ENCODE measurements at regions not wholly inside any gene's neighbourhood (a gene's known extent, or its start where the extent isn't known, plus 50 kb on each side); places are given as distances from the start of the nearest gene placed in this dataset.

GRCh38 chr15:66950114-66950513 is 115.3 kb upstream of the SMAD3 start (continued):
- TF ChIP-seq, protein P1, sequence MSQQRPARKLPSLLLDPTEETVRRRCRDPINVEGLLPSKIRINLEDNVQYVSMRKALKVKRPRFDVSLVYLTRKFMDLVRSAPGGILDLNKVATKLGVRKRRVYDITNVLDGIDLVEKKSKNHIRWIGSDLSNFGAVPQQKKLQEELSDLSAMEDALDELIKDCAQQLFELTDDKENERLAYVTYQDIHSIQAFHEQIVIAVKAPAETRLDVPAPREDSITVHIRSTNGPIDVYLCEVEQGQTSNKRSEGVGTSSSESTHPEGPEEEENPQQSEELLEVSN (IDR thresholded peaks at IDR 0.05; ENCODE audit: borderline replicate concordance in 1 of 2, extremely low read depth in 1 of 2, insufficient read depth in 1 of 2, insufficient read length in 1 of 2, low read depth in 1 of 2, low read length in 1 of 2, poor library complexity in 1 of 2, severe bottlenecking in 1 of 2) = no peak
- no peak for TF ChIP-seq GABPB2 (CRISPR knock-in tag; conservative IDR thresholded peaks at IDR 0.05)
- TF ChIP-seq, protein P2, sequence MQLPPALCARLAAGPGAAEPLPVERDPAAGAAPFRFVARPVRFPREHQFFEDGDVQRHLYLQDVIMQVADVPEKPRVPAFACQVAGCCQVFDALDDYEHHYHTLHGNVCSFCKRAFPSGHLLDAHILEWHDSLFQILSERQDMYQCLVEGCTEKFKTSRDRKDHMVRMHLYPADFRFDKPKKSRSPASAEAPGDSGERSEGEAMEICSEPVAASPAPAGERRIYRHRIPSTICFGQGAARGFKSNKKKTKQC (CRISPR knock-in tag; IDR thresholded peaks at IDR 0.05) = no peak
- no peak for TF ChIP-seq ZNF699 (CRISPR knock-in tag; IDR thresholded peaks at IDR 0.05; ENCODE audit: insufficient replicate concordance)
- TF ChIP-seq ZC3H11A (IDR thresholded peaks at IDR 0.05; ENCODE audit: low read depth, low read length) = no peak

- H3K4me1 ChIP-seq (replicated peaks in 1 of 2; ENCODE audit: control insufficient read depth in 2 of 2, insufficient read depth in 2 of 2, low read length in 2 of 2) = 0 out of 5 replicates have a peak, but pooled peaks cover 0 to 5% of the 10 kb centered on the region in 2 experiments
- WGBS (ENCODE audit: insufficient coverage, low coverage, missing lambda C conversion rate) = 10% methylated on average over 6 of the region's 6 CpGs
- in situ Hi-C loops (cut with MboI) = no loop called here
- H3K4me2 ChIP-seq (ENCODE audit: insufficient read depth, low read length) = no peak overlapping the region
- TF ChIP-seq ZNF239 (CRISPR knock-in tag; IDR thresholded peaks at IDR 0.05) = no peak
- no peak for TF ChIP-seq ZNF24 (IDR thresholded peaks at IDR 0.05)
- no peak for TF ChIP-seq UBTF (IDR thresholded peaks at IDR 0.05; ENCODE audit: borderline replicate concordance in 1 of 2, low read depth in 2 of 2, low read length in 2 of 2)
- no peak for TF ChIP-seq E2F5 (CRISPR knock-in tag; IDR thresholded peaks at IDR 0.05)
- no peak for TF ChIP-seq ZNF717 (CRISPR knock-in tag; IDR thresholded peaks at IDR 0.05)
- no peak for TF ChIP-seq ZFP30 (CRISPR knock-in tag; IDR thresholded peaks at IDR 0.05; ENCODE audit: borderline replicate concordance)
- ATAC-seq = no peak
- no peak for DNase-seq (ENCODE audit: extremely low read depth in 1 of 4, low spot score in 3 of 4)
- no peak overlapping the region for H3K9ac ChIP-seq (ENCODE audit: insufficient read depth in 1 of 2, low read depth in 2 of 2, low read length in 2 of 2)
- H3K9me1 ChIP-seq (ENCODE audit: control insufficient read depth, insufficient read depth, low read length) = no peaks in the 10 kb centered on the region
- no peaks in the 10 kb centered on the region for H3K9me3 ChIP-seq (replicated peaks; ENCODE audit: control insufficient read depth, insufficient read depth, low read depth, low read length)
- no peak overlapping the region for H2AFZ ChIP-seq (ENCODE audit: low read depth, low read length)
- ChIA-PET POLR2A (no interaction called here), CTCF (ENCODE audit: low intra/inter-chr PET ratio) (no interaction called here)
- no peak overlapping the region for H3K27ac ChIP-seq (ENCODE audit: extremely low read depth, low read depth, low read length)
- H3K36me3 ChIP-seq (ENCODE audit: control insufficient read depth, insufficient read depth, low read length) = no peaks in the 10 kb centered on the region
- intact Hi-C loops (cut with micrococcal nuclease) = loop anchor here (5.0 kb wide), 1 partner anchor 131 kb away; no protein-coding TSS in a partner anchor
- FAIRE-seq = no peak
- 0 out of 5 replicates have a peak, but pooled peaks cover 0 to 6% of the 10 kb centered on the region in 2 experiments for H3K27me3 ChIP-seq (ENCODE audit: control insufficient read depth in 2 of 2, insufficient read depth in 2 of 2, low read length in 2 of 2)
- H3K4me3 ChIP-seq = no peak overlapping the region
- no peaks in the 10 kb centered on the region for H3K79me2 ChIP-seq (ENCODE audit: control insufficient read depth, insufficient read depth, low read length)
- H4K20me1 ChIP-seq (replicated peaks; ENCODE audit: control insufficient read depth, insufficient read depth, low read length) = no peaks in the 10 kb centered on the region
- no TSS peak for BruUV-seq (replicated peaks)
These were observed 113.7 kb upstream of the SMAD3 start for GRCh38 chr15:66951531-66952320.
